ENCODE measurements at regions not wholly inside any gene's neighbourhood (a gene's known extent, or its start where the extent isn't known, plus 50 kb on each side); places are given as distances from the start of the nearest gene placed in this dataset.

DNA sequence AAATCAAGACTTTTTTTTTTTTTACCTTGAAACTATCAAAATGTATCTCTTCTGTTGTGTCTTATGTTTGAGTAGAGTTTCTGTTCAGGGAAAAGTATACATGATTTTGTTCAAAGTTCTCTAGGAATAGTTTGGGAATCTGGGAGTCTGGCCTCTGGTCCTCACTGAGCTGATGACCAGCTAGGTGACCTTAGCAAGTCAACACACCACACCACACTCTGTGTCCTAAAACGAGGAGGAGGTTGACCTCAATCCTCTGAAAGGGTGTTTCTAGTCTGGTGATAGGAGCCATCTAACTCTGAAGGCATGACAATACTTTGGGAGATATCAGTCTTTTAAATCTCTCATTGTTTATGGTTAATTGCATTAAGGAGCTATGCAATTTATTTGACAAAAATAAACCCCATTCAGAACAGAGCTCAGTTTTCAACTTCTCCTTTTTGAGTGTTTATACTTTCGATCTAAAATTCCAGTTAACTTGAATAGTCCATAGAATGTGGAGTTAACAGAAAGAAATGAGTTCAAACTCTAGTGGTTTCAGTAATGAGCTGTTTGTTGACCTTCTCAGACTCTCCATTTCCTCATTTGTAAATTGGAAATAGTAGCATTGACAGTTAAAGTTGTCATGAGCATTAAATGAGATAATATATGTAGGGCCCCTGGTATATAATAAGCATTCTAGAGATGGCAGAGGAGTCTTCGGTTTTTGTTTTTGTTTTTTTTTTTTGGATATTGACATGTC lies 112.2 kb upstream of the LRRN1 start:
- H3K27me3 ChIP-seq (replicated peaks in 1 of 4; ENCODE audit: control insufficient read depth in 3 of 4, extremely low read depth in 1 of 4, insufficient read depth in 3 of 4, low read length in 3 of 4): no peaks in the 10 kb centered on the region
- ChIA-PET CTCF (ENCODE audit: partially characterized antibody) (no interaction called here), POLR2A (ENCODE audit: partially characterized antibody) (no interaction called here)
- H3K14ac ChIP-seq (ENCODE audit: insufficient read length): no peak overlapping the region
- no peaks in the 10 kb centered on the region for H4K20me1 ChIP-seq (replicated peaks in 1 of 2; ENCODE audit: control insufficient read depth in 1 of 2, insufficient read depth in 2 of 2, low read length in 2 of 2)
- no peaks in the 10 kb centered on the region for H3K79me1 ChIP-seq (ENCODE audit: low read depth, low read length)
- FAIRE-seq: no peak
- no peak overlapping the region for H3K4me3 ChIP-seq (ENCODE audit: extremely low read depth in 1 of 4, insufficient read depth in 2 of 4, low read depth in 3 of 4, low read length in 4 of 4)
- no peak overlapping the region for H4K5ac ChIP-seq (ENCODE audit: insufficient read length, low read depth, low read length)
- no peak overlapping the region for H2AK5ac ChIP-seq (ENCODE audit: low read depth, low read length)
- no peak for DNase-seq (ENCODE audit: low read depth in 1 of 2, low spot score in 2 of 2)
- 90% methylated on average over 3 of the region's 3 CpGs; no CpG with 5 or more reads in 1 of the 2 experiments for WGBS, 2 experiments (ENCODE audit: extremely low coverage in 1 of 2, insufficient coverage in 1 of 2, insufficient read length in 1 of 2, insufficient replicate concordance in 2 of 2, low coverage in 1 of 2, low lambda C conversion rate in 2 of 2, missing lambda C conversion rate in 1 of 2)
- H3K4me2 ChIP-seq (ENCODE audit: insufficient read depth in 1 of 2, low read depth in 2 of 2, low read length in 2 of 2): no peak overlapping the region
- no peak overlapping the region for H3K18ac ChIP-seq (ENCODE audit: extremely low read depth, low read length)
- H3K36me3 ChIP-seq (ENCODE audit: control insufficient read depth in 2 of 4, insufficient read depth in 4 of 4, low read length in 3 of 4): no peaks in the 10 kb centered on the region
- H2BK15ac ChIP-seq (ENCODE audit: low read length): no peak overlapping the region
- no peak overlapping the region for H4K8ac ChIP-seq (ENCODE audit: extremely low read depth, insufficient read depth, low read length)
- H2BK120ac ChIP-seq (replicated peaks; ENCODE audit: low read depth, low read length): no peak overlapping the region
- no peak overlapping the region for H3K27ac ChIP-seq (ENCODE audit: low read depth, low read length)
- no peak overlapping the region for H3K23ac ChIP-seq (ENCODE audit: insufficient read length)
- H3K9me3 ChIP-seq (ENCODE audit: insufficient read depth in 2 of 2, low read depth in 1 of 2, low read length in 1 of 2): 0 out of 4 replicates have a peak, but pooled peaks cover 0 to 6% of the 10 kb centered on the region in 2 experiments
- H3K79me2 ChIP-seq (ENCODE audit: control insufficient read depth in 1 of 2, insufficient read depth in 2 of 2, low read length in 2 of 2): no peaks in the 10 kb centered on the region
- no peaks in the 10 kb centered on the region for H3K23me2 ChIP-seq (ENCODE audit: low read depth, low read length)
- no peak overlapping the region for H2BK20ac ChIP-seq (ENCODE audit: low read length)
- no peak overlapping the region for H2AFZ ChIP-seq (ENCODE audit: low read length)
- no peak overlapping the region for H2BK12ac ChIP-seq (ENCODE audit: low read depth, low read length)
- no peak overlapping the region for H3K4ac ChIP-seq (replicated peaks; ENCODE audit: insufficient read length, low read depth, low read length)
- no peak overlapping the region for H2BK5ac ChIP-seq (ENCODE audit: low read depth, low read length)
- no peak overlapping the region for H4K91ac ChIP-seq (replicated peaks; ENCODE audit: insufficient read length, low read length)
- H3K56ac ChIP-seq (replicated peaks; ENCODE audit: insufficient read length, low read depth, low read length): no peak overlapping the region
- no peak overlapping the region for H3K9ac ChIP-seq (replicated peaks in 1 of 4; ENCODE audit: extremely low read depth in 1 of 4, low read depth in 3 of 4, low read length in 3 of 4)
- no peaks in the 10 kb centered on the region for H3K4me1 ChIP-seq (replicated peaks in 1 of 4; ENCODE audit: control insufficient read depth in 3 of 4, insufficient read depth in 4 of 4, low read length in 3 of 4)
- no peak for TF ChIP-seq JUN (IDR thresholded peaks at IDR 0.05; ENCODE audit: low read depth, low read length)
- TF ChIP-seq CBX5 (IDR thresholded peaks at IDR 0.05; ENCODE audit: low read depth, low read length): no peak
- TF ChIP-seq, protein P1, sequence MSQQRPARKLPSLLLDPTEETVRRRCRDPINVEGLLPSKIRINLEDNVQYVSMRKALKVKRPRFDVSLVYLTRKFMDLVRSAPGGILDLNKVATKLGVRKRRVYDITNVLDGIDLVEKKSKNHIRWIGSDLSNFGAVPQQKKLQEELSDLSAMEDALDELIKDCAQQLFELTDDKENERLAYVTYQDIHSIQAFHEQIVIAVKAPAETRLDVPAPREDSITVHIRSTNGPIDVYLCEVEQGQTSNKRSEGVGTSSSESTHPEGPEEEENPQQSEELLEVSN (IDR thresholded peaks at IDR 0.05): no peak
- no peak for TF ChIP-seq SIX5 (IDR thresholded peaks at IDR 0.05; ENCODE audit: low read depth, low read length)
- TF ChIP-seq KDM5A (IDR thresholded peaks at IDR 0.05; ENCODE audit: low read length): no peak
- TF ChIP-seq, protein P2, sequence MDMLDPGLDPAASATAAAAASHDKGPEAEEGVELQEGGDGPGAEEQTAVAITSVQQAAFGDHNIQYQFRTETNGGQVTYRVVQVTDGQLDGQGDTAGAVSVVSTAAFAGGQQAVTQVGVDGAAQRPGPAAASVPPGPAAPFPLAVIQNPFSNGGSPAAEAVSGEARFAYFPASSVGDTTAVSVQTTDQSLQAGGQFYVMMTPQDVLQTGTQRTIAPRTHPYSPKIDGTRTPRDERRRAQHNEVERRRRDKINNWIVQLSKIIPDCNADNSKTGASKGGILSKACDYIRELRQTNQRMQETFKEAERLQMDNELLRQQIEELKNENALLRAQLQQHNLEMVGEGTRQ (IDR thresholded peaks at IDR 0.05; ENCODE audit: low read length): no peak
- TF ChIP-seq CEBPB (IDR thresholded peaks at IDR 0.05; ENCODE audit: low read depth, low read length): no peak
- TF ChIP-seq RFX5 (IDR thresholded peaks at IDR 0.05; ENCODE audit: borderline replicate concordance, low read depth, low read length): no peak
- TF ChIP-seq RXRA (IDR thresholded peaks at IDR 0.05; ENCODE audit: insufficient read depth, low read depth, low read length): no peak
- TF ChIP-seq POLR2A (IDR thresholded peaks at IDR 0.05; ENCODE audit: control extremely low read depth in 1 of 2, low read depth in 2 of 2, low read length in 2 of 2): no peak

Data from H1 (cell line).